Fibroblast of peridontal ligament (primary cell): ENCODE measurements at regions not wholly inside any gene's neighbourhood (a gene's known extent, or its start where the extent isn't known, plus 50 kb on each side); places are given as distances from the start of the nearest gene placed in this dataset.
A peak's percentile ranks its signal among the peaks of the same experiment; 100 is the strongest.
"Not testable (repeated sequence)": the region's sequence is repeated elsewhere in the genome, so short reads cannot be mapped to it uniquely, and the experiment has no call there.

Experiments used
- DNase-seq: peaks from one replicate; pipeline ENCODE4 v3.0.0-alpha.2; 2010; ENCODE audit errors: extremely low read depth

DNA sequence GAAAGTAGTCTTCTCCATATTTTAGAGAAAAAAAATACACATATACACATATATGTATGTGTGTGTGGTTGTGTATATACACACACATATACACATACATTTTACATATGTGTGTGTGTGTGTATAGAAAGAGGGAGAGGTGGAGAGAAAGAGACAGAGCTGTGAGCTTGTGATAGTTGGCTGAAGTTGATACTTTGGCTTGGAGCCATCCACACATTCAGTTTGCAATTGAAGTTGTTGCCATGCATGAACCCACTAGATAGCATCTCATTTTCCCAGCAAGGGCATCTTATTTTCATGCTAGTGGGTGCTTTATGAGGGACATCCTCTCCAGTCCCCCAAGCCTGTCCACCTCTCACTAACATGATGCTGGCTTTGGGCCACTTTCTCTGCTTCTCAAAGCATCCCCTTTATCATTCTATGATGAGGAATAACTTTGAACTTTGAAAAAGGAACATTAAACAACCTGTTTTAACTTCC, 228.6 kb downstream of the ZNF621 start:
- DNase-seq, result no peak

GRCh38 chr3:40753951-40754350, 229.2 kb downstream of the ZNF621 start:
- no peak for DNase-seq

GRCh38 chr3:40754994-40755393, 230.2 kb downstream of the ZNF621 start:
- DNase-seq, result no peak

- no peak for DNase-seq
These were observed 231.7 kb downstream of the ZNF621 start for GRCh38 chr3:40756500-40756899.

DNA sequence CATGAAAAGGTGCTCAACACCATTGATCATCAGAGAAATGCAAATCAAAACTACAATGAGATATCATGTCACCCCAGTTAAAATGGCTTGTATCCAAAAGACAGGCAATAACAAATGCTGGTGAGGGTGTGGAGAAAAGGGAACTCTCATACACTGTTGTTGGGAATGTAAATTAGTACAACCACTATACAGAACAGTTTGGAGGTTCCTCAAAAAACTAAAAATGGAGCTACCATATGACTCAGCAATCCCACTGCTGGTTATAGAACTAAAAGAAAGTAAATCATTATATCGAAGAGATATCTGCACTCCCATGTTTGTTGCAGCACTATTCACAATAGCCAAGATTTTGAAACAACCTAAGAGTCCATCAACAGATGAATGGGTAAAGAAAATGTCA, 238.0 kb downstream of the ZNF621 start:
- not testable (repeated sequence) for DNase-seq

- DNase-seq, result no peak
These were observed 239.0 kb downstream of the ZNF621 start for GRCh38 chr3:40763807-40764206.

DNA sequence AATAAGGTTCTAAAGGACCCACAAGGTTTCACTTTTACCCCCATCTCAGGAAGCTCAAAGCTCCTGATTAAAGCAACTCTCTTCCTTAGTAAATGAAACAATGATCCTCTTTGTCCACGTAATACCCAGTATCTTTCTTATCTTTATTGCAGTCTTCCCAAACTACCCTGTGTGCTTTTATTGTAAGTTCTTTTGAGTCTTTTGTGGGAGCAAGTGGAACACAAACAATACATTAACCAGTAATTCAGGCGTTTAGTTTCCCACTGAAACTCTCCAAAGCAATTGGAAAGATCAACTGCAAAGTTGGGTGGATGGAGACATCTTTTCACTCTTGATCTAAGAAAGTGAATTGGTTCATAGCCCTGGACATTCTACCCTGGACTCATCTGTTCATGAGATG, 240.0 kb downstream of the ZNF621 start:
- no peak for DNase-seq

GRCh38 chr3:40765884-40766283, 241.1 kb downstream of the ZNF621 start:
- peak; percentile 43 for DNase-seq

DNA sequence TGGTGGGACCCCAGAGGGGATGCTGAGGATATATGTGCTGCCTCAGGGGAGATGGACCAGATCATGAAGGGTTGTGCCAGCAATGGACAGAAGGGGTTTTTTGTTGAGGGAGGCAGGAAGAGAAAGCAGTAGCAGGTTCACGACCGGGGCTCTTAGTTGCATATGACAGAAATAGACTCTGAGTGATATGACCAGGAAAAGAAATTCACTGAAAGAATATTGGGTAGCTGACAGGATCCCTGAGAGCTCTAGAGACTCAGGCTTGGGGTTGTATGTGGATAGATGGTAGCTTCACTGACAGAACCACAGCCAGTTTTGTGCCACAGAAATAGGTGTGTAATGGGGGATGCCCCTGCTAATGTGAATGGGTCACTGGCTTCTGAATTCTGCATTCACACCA, 241.6 kb downstream of the ZNF621 start:
- no peak for DNase-seq

- DNase-seq, result no peak
These were observed 243.3 kb downstream of the ZNF621 start for GRCh38 chr3:40768046-40768445.

GRCh38 chr3:40768536-40768935, 243.8 kb downstream of the ZNF621 start:
- DNase-seq, result no peak

GRCh38 chr3:40770061-40770460, 245.3 kb downstream of the ZNF621 start:
- no peak for DNase-seq

DNA sequence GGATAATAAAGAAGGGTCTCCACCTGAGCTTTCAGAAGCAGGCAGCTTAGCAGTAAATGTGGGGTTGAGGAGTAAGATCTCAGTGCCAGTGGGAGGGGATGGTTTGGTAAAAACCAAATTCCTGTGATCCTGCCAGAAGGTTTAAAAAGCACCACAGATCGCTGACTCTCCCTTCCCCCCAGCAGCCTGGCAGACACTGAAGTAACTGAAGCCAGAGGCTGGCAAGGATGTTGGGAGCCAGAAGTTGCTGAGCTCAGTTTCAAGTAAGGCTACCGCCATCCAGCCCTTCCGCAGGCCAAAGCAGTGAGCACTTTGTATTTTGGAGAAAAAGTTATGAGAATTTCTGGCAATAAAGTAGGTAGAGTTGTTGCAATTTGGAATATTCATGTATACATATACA, 246.4 kb downstream of the ZNF621 start:
- DNase-seq, result no peak

- DNase-seq, result no peak
These were observed 254.3 kb downstream of the ZNF621 start for GRCh38 chr3:40779039-40779438.

DNA sequence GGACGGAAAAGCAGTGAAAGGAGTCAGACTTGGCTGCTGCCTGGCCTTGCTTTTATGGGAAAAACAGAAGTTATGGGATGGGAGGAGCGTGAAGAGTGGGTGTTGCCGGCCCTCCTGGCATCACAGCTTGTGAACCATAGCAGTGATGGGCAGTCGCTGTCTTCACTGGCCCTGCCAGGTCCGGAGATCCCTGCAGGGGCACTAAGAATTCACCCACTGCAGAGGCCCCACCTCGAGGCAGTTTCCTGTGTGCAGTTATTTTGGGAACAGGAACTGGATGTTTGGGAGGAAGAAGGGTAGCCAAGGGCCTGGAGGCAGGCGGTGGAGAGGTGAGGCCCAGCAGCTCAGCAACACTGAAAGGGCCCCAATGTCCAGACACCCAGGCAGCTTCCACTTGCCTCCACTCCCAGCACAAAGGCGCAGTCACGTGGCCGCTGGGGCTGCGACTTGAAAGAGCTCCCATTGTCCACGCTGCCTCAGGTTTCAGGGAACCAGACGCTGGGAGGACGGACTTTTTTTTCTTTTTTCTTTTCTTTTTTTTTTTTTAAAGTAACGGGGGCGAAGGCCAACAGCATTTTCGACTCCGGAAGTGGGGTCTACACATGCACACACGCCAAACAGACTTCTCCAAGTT, 255.6 kb downstream of the ZNF621 start:
- DNase-seq, result peak; percentile 44

DNA sequence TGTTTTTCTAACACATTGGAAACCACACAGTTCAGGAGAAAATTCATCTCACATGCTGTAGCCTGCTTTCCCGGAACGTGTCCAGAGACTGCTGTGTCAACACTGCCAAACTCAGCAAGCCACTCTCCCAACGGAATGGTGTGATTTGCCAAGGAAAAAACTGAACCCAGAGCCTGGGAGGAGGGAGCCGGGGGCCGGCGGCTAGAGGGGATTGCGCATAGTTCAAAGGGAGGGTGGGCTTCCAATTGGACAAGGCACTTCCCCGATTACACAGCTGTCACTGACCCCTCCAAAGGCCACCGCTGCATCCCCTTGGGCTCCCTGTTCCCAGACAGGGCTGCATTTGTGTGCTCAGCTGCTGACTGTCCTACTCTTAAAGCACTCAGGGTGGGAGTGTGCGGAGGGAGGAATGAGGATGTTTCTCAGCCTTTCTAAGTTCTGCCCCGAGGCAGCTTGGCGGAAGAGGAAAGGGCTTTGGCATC, 256.2 kb downstream of the ZNF621 start:
- no peak for DNase-seq

DNA sequence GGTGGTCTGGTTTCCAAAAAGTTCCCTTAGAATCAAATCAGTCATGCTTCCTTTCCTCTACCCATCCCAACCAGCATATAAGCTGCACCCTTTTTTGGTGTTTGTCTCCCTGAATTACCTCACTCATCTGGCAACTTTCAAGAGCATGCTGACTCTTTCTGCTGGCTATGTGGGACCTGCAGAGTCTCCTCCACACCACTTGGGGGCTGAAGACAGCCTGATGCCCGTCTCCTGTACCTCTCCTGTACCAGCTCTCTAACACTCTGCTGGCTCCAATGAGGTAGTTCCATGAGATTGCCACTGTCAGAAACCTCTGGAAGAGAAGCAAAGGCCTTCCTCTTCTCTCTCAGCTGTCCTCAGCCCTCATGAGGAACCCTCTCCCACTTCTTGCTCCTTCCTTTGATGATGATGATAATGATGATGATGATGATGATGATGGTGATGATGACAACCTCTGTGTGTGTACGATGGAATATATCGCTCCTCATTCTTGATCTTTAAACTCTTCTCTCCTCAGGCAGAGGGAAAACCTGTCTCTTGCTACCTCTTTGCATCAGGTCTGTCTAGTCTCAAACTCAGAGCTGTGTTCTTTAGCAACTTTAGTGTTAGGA, 257.5 kb downstream of the ZNF621 start:
- DNase-seq, result no peak

DNA sequence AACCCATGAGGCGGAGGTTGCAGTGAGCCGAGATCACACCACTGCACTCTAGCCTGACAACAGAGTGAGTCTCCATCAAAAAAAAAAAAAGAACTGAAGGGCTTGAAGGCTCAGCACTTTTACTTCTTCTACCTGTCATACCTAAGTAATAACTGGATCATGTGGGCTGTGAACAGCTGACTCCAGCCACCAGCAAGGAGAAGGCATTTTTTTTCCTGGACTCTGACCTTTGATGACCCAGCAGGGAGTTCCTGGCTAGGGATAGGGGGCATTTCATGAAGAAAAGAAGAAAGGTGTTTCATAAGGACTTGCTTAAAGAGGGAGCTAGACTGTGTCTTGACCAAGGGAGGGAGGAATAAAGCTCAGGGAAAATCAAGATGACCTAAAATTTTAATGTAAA, 266.0 kb downstream of the ZNF621 start:
- no peak for DNase-seq

GRCh38 chr3:40793730-40794129, 269.0 kb downstream of the ZNF621 start:
- no peak for DNase-seq

DNA sequence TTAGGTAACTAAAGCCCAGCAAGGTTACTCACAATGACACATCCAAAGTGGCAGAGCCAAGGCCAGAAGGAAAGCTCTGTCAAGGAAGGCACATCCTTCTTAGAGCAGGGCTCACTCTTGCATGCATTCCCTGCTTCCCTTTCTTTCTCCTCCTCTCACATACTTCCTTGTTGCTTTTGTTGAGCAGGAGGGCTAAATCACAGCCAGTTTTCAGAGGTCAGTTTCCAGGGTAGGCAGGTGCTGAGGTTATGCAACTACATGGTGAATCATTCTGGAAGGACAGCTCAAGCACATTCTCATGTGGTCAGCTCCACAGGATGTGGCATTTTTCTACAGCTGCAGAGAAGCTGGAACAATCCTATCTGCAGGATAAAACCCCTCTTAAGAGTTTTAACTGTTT, 275.6 kb downstream of the ZNF621 start:
- DNase-seq, result peak; percentile 49

GRCh38 chr3:40801284-40801741, 276.6 kb downstream of the ZNF621 start:
- DNase-seq, result no peak

- no peak for DNase-seq
These were observed 278.6 kb downstream of the ZNF621 start for GRCh38 chr3:40803311-40803710.

DNA sequence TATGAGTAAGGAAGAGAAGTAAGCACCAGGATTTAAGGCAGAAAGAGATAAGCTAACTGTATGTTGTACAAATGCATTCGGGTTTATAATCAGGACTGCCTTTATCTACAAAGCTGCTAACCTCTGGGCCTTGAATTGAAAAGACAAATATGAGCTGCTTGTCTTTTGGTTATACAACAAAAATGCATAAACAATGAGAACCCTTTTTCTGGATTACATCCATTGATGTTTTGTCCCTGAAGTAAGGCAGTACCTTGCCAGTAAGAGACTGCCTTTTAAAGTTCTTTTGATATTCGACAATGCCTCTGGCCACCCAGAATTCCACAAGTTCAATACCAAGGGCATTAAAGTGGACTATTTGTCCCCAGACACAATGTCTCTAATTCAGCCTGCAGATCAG, 280.7 kb downstream of the ZNF621 start:
- no peak for DNase-seq

- no peak for DNase-seq
These were observed 286.1 kb downstream of the ZNF621 start for GRCh38 chr3:40810813-40811212.
